HepG2 (cell line): ENCODE measurements at regions not wholly inside any gene's neighbourhood (a gene's known extent, or its start where the extent isn't known, plus 50 kb on each side); places are given as distances from the start of the nearest gene placed in this dataset.

ENCODE experiments used
- ARNT ChIP-seq: fragments of 450-650 bp; IDR thresholded peaks from 2 replicates; pipeline ENCODE4 v1.6.1; 2017
- CBX2 ChIP-seq, 2 experiments: fragments of 200-600 bp in 1 of 2; sonication (generic); formaldehyde crosslinking in 1 of 2; IDR thresholded peaks; 2 replicates each; pipeline versions ENCODE4 v1.7.0 to v1.8.1; 2018 to 2022; ENCODE audit warnings: low read depth in 2 of 2, low read length in 1 of 2, mild to moderate bottlenecking in 1 of 2, missing genetic modification reagents in 1 of 2
- CHD4 ChIP-seq: fragments of 200-600 bp; sonication (generic); IDR thresholded peaks from 2 replicates; pipeline ENCODE4 v1.7.0; 2017; ENCODE audit warnings: mild to moderate bottlenecking, low read length, borderline replicate concordance
- DNMT3B ChIP-seq: conservative IDR thresholded peaks from 2 replicates; pipeline ENCODE4 v1.6.1; 2016; ENCODE audit warnings: missing biosample characterization, control low read depth
- DRAP1 ChIP-seq: IDR thresholded peaks from 2 replicates; pipeline ENCODE4 v1.6.1; 2016; ENCODE audit warnings: missing genetic modification reagents, missing compliant biosample characterization
- IKZF5 ChIP-seq: IDR thresholded peaks from 2 replicates; pipeline ENCODE4 v1.6.1; 2018; ENCODE audit warnings: missing genetic modification reagents, mild to moderate bottlenecking, missing compliant biosample characterization
- KDM3A ChIP-seq: IDR thresholded peaks from 2 replicates; pipeline ENCODE4 v1.6.1; 2018; ENCODE audit warnings: low read depth, missing compliant biosample characterization
- LCORL ChIP-seq, 2 experiments: fragments of 450-650 bp in 1 of 2; sonication (generic) in 1 of 2; formaldehyde crosslinking in 1 of 2; IDR thresholded peaks; 2 replicates each; pipeline versions ENCODE4 v1.5.0 to v1.6.1; 2017 to 2020; ENCODE audit warnings: antibody characterized with exemption in 1 of 2, missing genetic modification reagents in 1 of 2
- PAXIP1 ChIP-seq: sonication (generic); formaldehyde crosslinking; conservative IDR thresholded peaks from 2 replicates; pipeline ENCODE4 v1.4.0; 2020; ENCODE audit warnings: mild to moderate bottlenecking, missing genetic modification reagents, moderate library complexity
- REXO4 ChIP-seq: sonication (generic); formaldehyde crosslinking; IDR thresholded peaks from 2 replicates; pipeline ENCODE4 v1.8.0; 2022; ENCODE audit warnings: missing genetic modification reagents, mild to moderate bottlenecking, borderline replicate concordance
- SIN3B ChIP-seq: fragments of 150-350 bp; IDR thresholded peaks from 2 replicates; pipeline ENCODE4 v1.6.1; 2014; ENCODE audit warnings: low read length
- SNAPC4 ChIP-seq: sonication (generic); formaldehyde crosslinking; IDR thresholded peaks from 2 replicates; pipeline ENCODE4 v1.4.0; 2020; ENCODE audit warnings: mild to moderate bottlenecking, missing genetic modification reagents
- SP140L ChIP-seq: sonication (generic); formaldehyde crosslinking; IDR thresholded peaks from 2 replicates; pipeline ENCODE4 v1.4.0; 2020; ENCODE audit warnings: missing genetic modification reagents, borderline replicate concordance
- TBX2 ChIP-seq: sonication (generic); formaldehyde crosslinking; IDR thresholded peaks from 2 replicates; pipeline ENCODE4 v1.5.0; 2020; ENCODE audit warnings: missing genetic modification reagents, mild to moderate bottlenecking, borderline replicate concordance
- TCF7L2 ChIP-seq: IDR thresholded peaks from 2 replicates; pipeline ENCODE4 v1.6.1; 2011; ENCODE audit warnings: mild to moderate bottlenecking, low read depth, low read length, moderate library complexity
- ZBTB21 ChIP-seq: sonication (generic); formaldehyde crosslinking; IDR thresholded peaks from 2 replicates; pipeline ENCODE4 v1.4.0; 2020; ENCODE audit warnings: missing genetic modification reagents
- ZNF530 ChIP-seq: sonication (generic); formaldehyde crosslinking; IDR thresholded peaks from 2 replicates; pipeline ENCODE4 v1.5.0; 2020; ENCODE audit warnings: low read depth, mild to moderate bottlenecking, missing genetic modification reagents
- ZNF558 ChIP-seq: sonication (generic); formaldehyde crosslinking; IDR thresholded peaks from 2 replicates; pipeline ENCODE4 v1.9.0; 2022; ENCODE audit warnings: mild to moderate bottlenecking, missing genetic modification reagents, borderline replicate concordance
- ZNF768 ChIP-seq: sonication (generic); formaldehyde crosslinking; IDR thresholded peaks from 2 replicates; pipeline ENCODE4 v1.4.0; 2020; ENCODE audit warnings: missing genetic modification reagents

- no peak for TF ChIP-seq IKZF5 (CRISPR knock-in tag)
- TF ChIP-seq SNAPC4 (CRISPR knock-in tag): no peak; the same call in 1 of the 2 replicates
- TF ChIP-seq ARNT: no peak
- TF ChIP-seq KDM3A (CRISPR knock-in tag): peak; percentile 35; the same call in 1 of the 2 replicates
- TF ChIP-seq CHD4: no peak
- no peak for TF ChIP-seq SP140L (CRISPR knock-in tag)
- TF ChIP-seq DRAP1 (CRISPR knock-in tag): peak; percentile 56
- TF ChIP-seq SIN3B: no peak
- TF ChIP-seq DNMT3B (CRISPR knock-in tag): no peak
- peak; percentile 60 for TF ChIP-seq TBX2 (CRISPR knock-in tag)
- peak; percentile 3; the same call in 1 of the 2 replicates for TF ChIP-seq CBX2 (IDR thresholded peaks at IDR 0.05; ENCODE audit: low read depth, low read length)
- 0 out of 2 replicates have a peak, but pooled peaks have one; percentile 24 for TF ChIP-seq CBX2 (CRISPR knock-in tag; IDR thresholded peaks at IDR 0.05; ENCODE audit: low read depth)
- no peak for TF ChIP-seq ZNF530 (CRISPR knock-in tag)
- no peak; the same call in 1 of the 2 replicates for TF ChIP-seq PAXIP1 (CRISPR knock-in tag)
- TF ChIP-seq LCORL (IDR thresholded peaks at IDR 0.05): no peak
- 0 out of 2 replicates have a peak, but pooled peaks have one; percentile 3 for TF ChIP-seq LCORL (CRISPR knock-in tag; IDR thresholded peaks at IDR 0.05)
- TF ChIP-seq ZBTB21 (CRISPR knock-in tag): no peak
- no peak for TF ChIP-seq REXO4 (CRISPR knock-in tag)
- TF ChIP-seq ZNF558: no peak
- peak; percentile 25; the same call in 1 of the 2 replicates for TF ChIP-seq ZNF768 (CRISPR knock-in tag)
- no peak for TF ChIP-seq TCF7L2
Observed at GRCh38 chr6:26249957-26250697, 114.9 kb upstream of the BTN3A2 start (continued).
